ENCODE measurements at regions not wholly inside any gene's neighbourhood (a gene's known extent, or its start where the extent isn't known, plus 50 kb on each side); places are given as distances from the start of the nearest gene placed in this dataset.
A peak's percentile ranks its signal among the peaks of the same experiment; 100 is the strongest.
"Not testable (repeated sequence)": the region's sequence is repeated elsewhere in the genome, so short reads cannot be mapped to it uniquely, and the experiment has no call there.

GRCh38 chr13:44848920-44849676, 140.2 kb downstream of the NUFIP1 start:
- no peak for DNase-seq

GRCh38 chr13:44845281-44846058, 143.8 kb downstream of the NUFIP1 start:
- not testable (repeated sequence) for DNase-seq

GRCh38 chr13:44844786-44845185, 144.5 kb downstream of the NUFIP1 start:
- DNase-seq, result no peak

- DNase-seq, result no peak
These were observed 145.9 kb downstream of the NUFIP1 start for GRCh38 chr13:44843403-44843802.

- no peak for DNase-seq
These were observed 147.1 kb downstream of the NUFIP1 start for GRCh38 chr13:44842158-44842557.

GRCh38 chr13:44840131-44840530, 149.1 kb downstream of the NUFIP1 start:
- DNase-seq, result no peak

GRCh38 chr13:44837250-44837649, 152.0 kb downstream of the NUFIP1 start:
- no peak for DNase-seq

- DNase-seq, result no peak
These were observed 154.9 kb downstream of the NUFIP1 start for GRCh38 chr13:44834404-44834803.

GRCh38 chr13:44833626-44834025, 155.6 kb downstream of the NUFIP1 start:
- DNase-seq, result no peak

- no peak for DNase-seq
These were observed 156.1 kb downstream of the NUFIP1 start for GRCh38 chr13:44833139-44833538.

GRCh38 chr13:44826591-44827350, 162.5 kb downstream of the NUFIP1 start:
- no peak for DNase-seq

GRCh38 chr13:44825953-44826352, 163.3 kb downstream of the NUFIP1 start:
- DNase-seq, result no peak

- DNase-seq, result not testable (repeated sequence)
These were observed 165.7 kb downstream of the NUFIP1 start for GRCh38 chr13:44823555-44823954.

- no peak for DNase-seq
These were observed 167.0 kb downstream of the NUFIP1 start for GRCh38 chr13:44822291-44822690.

- no peak for DNase-seq
These were observed 169.5 kb downstream of the NUFIP1 start for GRCh38 chr13:44819772-44820171.

- DNase-seq, result no peak
These were observed 170.0 kb downstream of the NUFIP1 start for GRCh38 chr13:44819245-44819644.

- peak in 1 of 2 experiments; percentile 49 for DNase-seq
These were observed 170.8 kb downstream of the NUFIP1 start for GRCh38 chr13:44818428-44818827.

- DNase-seq, result no peak
These were observed 171.3 kb downstream of the NUFIP1 start for GRCh38 chr13:44818016-44818415.

- no peak for DNase-seq
These were observed 172.1 kb downstream of the NUFIP1 start for GRCh38 chr13:44817131-44817671.

GRCh38 chr13:44816701-44817100, 172.6 kb downstream of the NUFIP1 start:
- DNase-seq, result no peak

GRCh38 chr13:44815623-44816022, 173.6 kb downstream of the NUFIP1 start:
- DNase-seq, result no peak

- no peak for DNase-seq
These were observed 174.4 kb downstream of the NUFIP1 start for GRCh38 chr13:44814836-44815235.

- DNase-seq, result no peak
These were observed 175.1 kb downstream of the NUFIP1 start for GRCh38 chr13:44814161-44814560.
